Thyroid gland (tissue), 4 donors: ENCODE measurements at regions not wholly inside any gene's neighbourhood (a gene's known extent, or its start where the extent isn't known, plus 50 kb on each side); places are given as distances from the start of the nearest gene placed in this dataset.

Source experiments
- DNase-seq, 2 donors: peaks; one replicate each; pipeline ENCODE4 v3.0.0-alpha.2; 2019
- H3K27ac ChIP-seq, 3 donors: fragments of 200-600 bp; sonication (generic); 1 replicate in 2 of 3; 2 replicates in 1 of 3; pipeline ENCODE4 v1.5.1; 2016 to 2019; ENCODE audit warnings: mild to moderate bottlenecking in 1 of 3, moderate library complexity in 1 of 3
- H3K27me3 ChIP-seq: fragments of 200-600 bp; sonication (generic); one replicate; pipeline ENCODE4 v1.5.1; 2019
- H3K36me3 ChIP-seq, 2 donors: fragments of 200-600 bp; sonication (generic); one replicate each; pipeline ENCODE4 v1.5.1; 2016 to 2019
- H3K4me1 ChIP-seq, 2 donors: fragments of 200-600 bp; sonication (generic); one replicate each; pipeline ENCODE4 v1.5.1; 2017 to 2019
- H3K4me3 ChIP-seq, 3 donors: fragments of 200-600 bp; sonication (generic); replicated peaks in 1 of 3; 1 replicate in 2 of 3; 2 replicates in 1 of 3; pipeline ENCODE4 v1.5.1; 2016; ENCODE audit warnings: mild to moderate bottlenecking in 1 of 3
- H3K9me3 ChIP-seq: fragments of 200-600 bp; sonication (generic); one replicate; pipeline ENCODE4 v1.5.1; 2017
- POLR2A ChIP-seq, 2 donors: fragments of 450-650 bp; IDR thresholded peaks; one replicate each; pipeline ENCODE4 v1.6.1; 2017; ENCODE audit warnings: antibody characterized with exemption in 2 of 2, mild to moderate bottlenecking in 2 of 2, moderate library complexity in 1 of 2
- WGBS, 2 donors: methylation state at CpG; one replicate each; pipeline ENCODE4 v1.1.5; 2017; 5-methylcytosine and 5-hydroxymethylcytosine counted together
- intact Hi-C: fragments of 100-400 bp; cut with DNase I; formaldehyde crosslinking; loops from one replicate; pipeline ENCODE4 v1.15.1; 2023
- TF ChIP-seq, protein P1 (sequence below), 6 experiments: fragments of 200-600 bp in 3 of 6; fragments of 450-650 bp in 3 of 6; sonication (generic) in 3 of 6; IDR thresholded peaks; one replicate each; pipeline ENCODE4 v1.5.1; 2016 to 2019; ENCODE audit warnings: antibody characterized with exemption in 6 of 6, mild to moderate bottlenecking in 2 of 6, inconsistent platforms in 1 of 6, moderate library complexity in 1 of 6

DNA sequence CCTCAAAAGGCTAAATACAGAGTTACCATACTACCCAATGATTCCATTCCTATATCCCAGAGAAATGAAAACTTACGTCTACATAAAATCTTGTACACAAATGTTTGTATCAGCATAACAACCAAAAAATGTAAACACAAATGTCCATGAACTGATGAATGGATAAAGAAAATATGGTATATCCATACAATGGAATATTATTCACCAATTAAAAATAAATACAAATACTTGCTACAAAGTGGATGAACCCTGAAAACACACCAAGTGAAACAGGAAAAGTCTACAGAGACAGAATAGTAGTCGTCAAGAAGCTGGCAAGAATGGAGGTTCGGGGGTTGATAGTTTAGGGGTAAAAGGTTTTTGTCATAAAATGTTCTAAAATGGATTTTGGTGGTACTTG lies 54.0 kb upstream of the ANKRD28 start:
- no peak for DNase-seq
- H3K36me3 ChIP-seq, result no peaks in the 10 kb centered on the region
- WGBS, 2 donors, result 98% methylated on average over 3 of the region's 3 CpGs

DNA sequence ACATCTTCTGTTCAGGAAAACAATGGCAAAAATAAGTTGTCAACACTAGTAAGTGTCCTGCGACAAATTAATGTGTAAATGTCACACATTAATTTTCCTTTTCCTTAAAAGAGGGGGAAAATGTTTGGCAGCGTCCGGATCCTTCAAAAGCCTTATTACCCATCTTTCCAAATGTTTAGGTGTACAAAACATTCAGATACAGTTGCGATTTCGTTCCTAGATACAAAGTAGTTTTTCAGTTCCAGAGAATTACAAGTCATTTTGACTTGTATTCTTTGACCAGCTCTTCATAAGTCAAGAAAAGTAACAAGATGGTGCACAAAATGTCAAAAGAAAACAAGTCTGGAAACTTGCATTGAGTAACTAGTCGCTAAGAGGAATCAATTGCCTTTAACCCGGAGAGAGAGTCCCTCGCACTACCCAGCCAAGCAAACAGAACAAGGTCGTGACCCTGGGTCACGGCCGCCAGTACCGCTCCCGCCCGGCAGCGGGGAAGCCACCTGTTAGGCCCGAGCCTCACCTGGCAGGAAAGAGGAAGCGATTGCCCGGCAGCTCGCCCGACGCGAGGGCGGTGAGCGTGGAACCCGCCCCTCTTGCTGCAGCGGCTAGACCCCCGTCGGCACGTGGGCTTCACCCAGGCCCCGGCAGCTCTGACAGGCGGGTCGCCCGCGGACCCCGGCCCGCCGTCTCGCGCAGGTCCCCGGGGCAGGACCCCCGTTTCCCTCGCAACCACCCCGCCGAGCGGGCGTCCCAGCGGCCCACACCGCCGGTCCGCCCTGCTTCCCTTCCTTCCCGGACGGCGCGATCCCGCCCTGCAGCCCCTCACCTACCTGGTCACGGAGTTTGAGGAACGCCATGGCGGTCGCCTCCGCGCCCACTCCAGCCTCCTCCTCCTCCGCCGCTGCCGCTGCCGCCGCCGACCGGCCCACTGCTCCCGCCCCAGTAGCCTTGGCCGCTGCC lies 61.0 kb upstream of the ANKRD28 start:
- H3K27ac ChIP-seq, result peak overlapping the region; percentile 79 to 87 (median 81)
- no peak for TF ChIP-seq POLR2A (IDR thresholded peaks at IDR 0.05)
- TF ChIP-seq, protein P1, sequence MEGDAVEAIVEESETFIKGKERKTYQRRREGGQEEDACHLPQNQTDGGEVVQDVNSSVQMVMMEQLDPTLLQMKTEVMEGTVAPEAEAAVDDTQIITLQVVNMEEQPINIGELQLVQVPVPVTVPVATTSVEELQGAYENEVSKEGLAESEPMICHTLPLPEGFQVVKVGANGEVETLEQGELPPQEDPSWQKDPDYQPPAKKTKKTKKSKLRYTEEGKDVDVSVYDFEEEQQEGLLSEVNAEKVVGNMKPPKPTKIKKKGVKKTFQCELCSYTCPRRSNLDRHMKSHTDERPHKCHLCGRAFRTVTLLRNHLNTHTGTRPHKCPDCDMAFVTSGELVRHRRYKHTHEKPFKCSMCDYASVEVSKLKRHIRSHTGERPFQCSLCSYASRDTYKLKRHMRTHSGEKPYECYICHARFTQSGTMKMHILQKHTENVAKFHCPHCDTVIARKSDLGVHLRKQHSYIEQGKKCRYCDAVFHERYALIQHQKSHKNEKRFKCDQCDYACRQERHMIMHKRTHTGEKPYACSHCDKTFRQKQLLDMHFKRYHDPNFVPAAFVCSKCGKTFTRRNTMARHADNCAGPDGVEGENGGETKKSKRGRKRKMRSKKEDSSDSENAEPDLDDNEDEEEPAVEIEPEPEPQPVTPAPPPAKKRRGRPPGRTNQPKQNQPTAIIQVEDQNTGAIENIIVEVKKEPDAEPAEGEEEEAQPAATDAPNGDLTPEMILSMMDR (IDR thresholded peaks at IDR 0.05), result peak in 3 of 6 experiments; percentile 25 to 46 (median 44)
- H3K4me3 ChIP-seq, result peak overlapping the region; percentile 59 to 92 (median 68)
- H3K36me3 ChIP-seq, result no peaks in the 10 kb centered on the region
- H3K27me3 ChIP-seq, result no peaks in the 10 kb centered on the region
- peak; percentile 66 to 69 for DNase-seq
- no peaks in the 10 kb centered on the region for H3K9me3 ChIP-seq
- H3K4me1 ChIP-seq, result peaks cover 7 to 14% of the 10 kb centered on the region in 2 donors
- 4 to 8% methylated on average over 21 to 35 of the region's 70 CpGs for WGBS, 2 donors
- intact Hi-C loops, result no loop called here

More for the DNA sequence above, 54.0 kb upstream of the ANKRD28 start:
- no peak overlapping the region for H3K27ac ChIP-seq
- no peaks in the 10 kb centered on the region for H3K27me3 ChIP-seq
- peaks cover 0 to 3% of the 10 kb centered on the region in 2 donors for H3K4me1 ChIP-seq
- TF ChIP-seq, protein P1 (IDR thresholded peaks at IDR 0.05), result no peak
- TF ChIP-seq POLR2A (IDR thresholded peaks at IDR 0.05), result no peak
- H3K9me3 ChIP-seq, result no peaks in the 10 kb centered on the region
- no peak overlapping the region for H3K4me3 ChIP-seq
- intact Hi-C loops, result no loop called here

DNA sequence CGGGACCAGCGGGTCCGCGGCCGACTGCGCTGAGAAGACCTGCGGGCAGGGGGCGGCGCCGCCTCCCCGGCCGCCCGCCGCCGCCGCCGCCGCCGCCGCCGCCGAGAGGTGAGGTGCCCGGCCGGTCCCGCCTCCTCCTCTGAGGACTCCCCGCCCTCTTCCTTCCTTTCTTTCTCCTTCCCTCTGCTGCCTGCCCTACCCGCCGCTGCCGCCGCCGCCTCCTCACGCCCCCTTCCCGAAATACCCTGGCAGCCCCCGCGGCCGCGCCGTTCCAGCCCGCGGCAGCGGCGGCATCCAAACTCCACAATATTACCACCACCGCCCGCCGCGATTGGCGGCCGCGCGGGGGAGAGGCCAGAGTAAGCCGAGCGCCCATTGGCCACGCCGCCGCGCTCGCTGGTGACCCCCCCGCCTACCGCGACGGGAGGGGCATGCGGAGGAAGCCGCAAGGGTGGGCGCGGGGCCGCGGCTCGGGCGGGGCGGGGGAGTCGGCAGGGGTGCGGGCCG lies 61.8 kb upstream of the ANKRD28 start:
- 0 to 1% methylated on average over 19 to 24 of the region's 73 CpGs for WGBS, 2 donors
- H3K4me3 ChIP-seq, result peak overlapping the region; percentile 59 to 92 (median 68)
- DNase-seq, result peak; percentile 90
- intact Hi-C loops, result no loop called here
- H3K27me3 ChIP-seq, result no peaks in the 10 kb centered on the region
- TF ChIP-seq POLR2A (IDR thresholded peaks at IDR 0.05), result peak in 1 of 2 donors; percentile 86
- TF ChIP-seq, protein P1 (IDR thresholded peaks at IDR 0.05), result peak in 2 of 6 experiments; percentile 26 to 27
- peak overlapping the region; percentile 79 to 87 (median 81) for H3K27ac ChIP-seq
- no peaks in the 10 kb centered on the region for H3K9me3 ChIP-seq
- no peaks in the 10 kb centered on the region for H3K36me3 ChIP-seq
- H3K4me1 ChIP-seq, result peaks cover 7 to 14% of the 10 kb centered on the region in 2 donors

DNA sequence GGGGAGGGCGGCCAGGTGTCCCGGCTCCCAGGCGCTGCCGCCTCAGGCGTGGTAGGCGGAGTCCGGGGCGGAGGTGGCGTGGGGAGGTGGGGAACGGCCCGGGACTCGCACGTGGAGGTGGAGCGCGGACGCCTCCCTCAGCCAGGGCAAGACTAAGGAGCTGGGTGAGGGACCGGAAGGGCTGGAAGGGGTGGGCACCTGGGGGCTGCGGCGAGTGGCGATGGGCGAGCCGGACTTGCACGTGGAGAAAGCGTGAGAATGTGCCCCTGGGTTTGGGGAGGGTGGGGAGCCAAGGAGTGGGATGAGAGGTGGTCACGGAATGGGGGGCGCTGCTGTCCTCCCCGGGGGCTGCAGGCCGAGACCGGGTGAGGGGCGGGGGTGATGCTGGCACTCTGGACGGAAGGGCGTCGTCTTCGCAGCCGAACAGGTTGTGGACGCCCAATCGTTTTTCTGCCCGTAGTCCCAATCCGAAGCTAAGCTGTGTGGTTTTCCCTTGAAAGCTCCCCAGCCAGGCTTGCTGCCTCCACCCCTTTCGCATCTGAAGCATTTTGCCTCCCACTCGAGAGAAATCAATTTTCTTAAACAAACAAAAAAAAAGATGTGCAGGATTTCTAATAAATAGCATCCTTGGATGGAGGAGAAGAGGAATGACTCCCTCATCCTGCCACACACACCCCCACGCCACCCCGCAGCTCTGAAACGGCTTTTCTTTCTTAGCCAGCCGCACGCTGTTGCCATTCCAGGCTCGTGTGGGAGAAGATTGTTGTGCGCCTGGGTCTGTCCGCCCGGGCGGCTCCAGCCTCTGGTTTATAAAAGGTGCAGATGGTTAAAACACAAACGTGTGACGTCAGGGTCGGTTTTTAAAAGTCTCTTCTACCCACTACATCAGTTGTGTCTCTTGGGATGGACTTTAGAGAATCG lies 62.5 kb upstream of the ANKRD28 start:
- no peaks in the 10 kb centered on the region for H3K9me3 ChIP-seq
- no peaks in the 10 kb centered on the region for H3K36me3 ChIP-seq
- H3K27ac ChIP-seq, result peak overlapping the region; percentile 14 to 87 (median 47)
- 2% methylated on average over 29 to 35 of the region's 55 CpGs for WGBS, 2 donors
- peak overlapping the region; percentile 29 to 92 (median 42) for H3K4me3 ChIP-seq
- peak in 1 of 2 donors; percentile 18 for TF ChIP-seq POLR2A (IDR thresholded peaks at IDR 0.05)
- TF ChIP-seq, protein P1 (IDR thresholded peaks at IDR 0.05), result no peak
- intact Hi-C loops, result no loop called here
- peak; percentile 46 to 77 for DNase-seq
- H3K4me1 ChIP-seq, result peaks cover 7 to 14% of the 10 kb centered on the region in 2 donors
- H3K27me3 ChIP-seq, result no peaks in the 10 kb centered on the region
